Panc1 (cell line): ENCODE measurements at regions not wholly inside any gene's neighbourhood (a gene's known extent, or its start where the extent isn't known, plus 50 kb on each side); places are given as distances from the start of the nearest gene placed in this dataset.

Experiments
- ATAC-seq: fragments of 200-7000 bp; cut with Tn5 transposase; 2 replicates; pipeline ENCODE4 v1.9.1; 2020; ENCODE audit warnings: mild to moderate bottlenecking, moderate library complexity
- BruUV-seq: library from RNA; stranded (reverse); fragments of 400-500 nt; replicated peaks from 2 replicates; lab custom pipeline; 2021; lab: Mats Ljungman, UMichigan
- CTCF ChIA-PET: fragments of 300-600 bp; sonication (Branson Sonifier 250); formaldehyde crosslinking; loops from one replicate; lab custom pipeline; 2022; ENCODE audit warnings: antibody characterized with exemption; lab: Charles Lee
- POLR2A ChIA-PET: fragments of 300-600 bp; sonication (Branson Sonifier 250); formaldehyde crosslinking; loops from one replicate; lab custom pipeline; 2022; ENCODE audit warnings: antibody characterized with exemption; lab: Charles Lee
- DNase-seq: peaks from one replicate; pipeline ENCODE4 v3.0.0-alpha.2; 2010; ENCODE audit warnings: low read depth, low spot score
- H3K27ac ChIP-seq: 2 replicates; pipeline ENCODE4 v1.5.1; 2011; ENCODE audit warnings: mild to moderate bottlenecking, low read length, inconsistent platforms
- H3K27me3 ChIP-seq: fragments of 200-500 bp; sonication (Bioruptor generic); 2 replicates; pipeline ENCODE4 v1.6.0; 2014; ENCODE audit warnings: low read length, inconsistent platforms; ENCODE audit not compliant: control insufficient read depth, insufficient read depth
- H3K36me3 ChIP-seq: fragments of 200-500 bp; sonication (Bioruptor generic); 2 replicates; pipeline ENCODE4 v1.5.1; 2014; ENCODE audit warnings: inconsistent platforms, mild to moderate bottlenecking, low read length, moderate library complexity; ENCODE audit not compliant: control insufficient read depth, insufficient read depth
- H3K4me1 ChIP-seq: 2 replicates; pipeline ENCODE4 v1.5.1; 2011; ENCODE audit warnings: inconsistent platforms, mild to moderate bottlenecking, low read length, moderate library complexity; ENCODE audit not compliant: control insufficient read depth, insufficient read depth
- H3K4me3 ChIP-seq, 2 experiments: 2 replicates each; pipeline ENCODE4 v1.5.1; 2011 to 2012; ENCODE audit warnings: low read depth in 2 of 2, low read length in 2 of 2, mild to moderate bottlenecking in 2 of 2, inconsistent platforms in 1 of 2, moderate library complexity in 1 of 2
- H3K9me3 ChIP-seq: fragments of 200-500 bp; sonication (Bioruptor generic); 2 replicates; pipeline ENCODE4 v1.5.1; 2014; ENCODE audit warnings: low read depth, mild to moderate bottlenecking, inconsistent platforms, low read length, moderate library complexity; ENCODE audit not compliant: control insufficient read depth, insufficient read depth
- POLR2AphosphoS5 ChIP-seq: IDR thresholded peaks from 2 replicates; pipeline ENCODE4 v1.6.1; 2012; ENCODE audit warnings: mild to moderate bottlenecking, low read depth, low read length, moderate library complexity
- SIN3A ChIP-seq: IDR thresholded peaks from 2 replicates; pipeline ENCODE4 v1.6.1; 2012; ENCODE audit warnings: low read depth, mild to moderate bottlenecking, low read length, moderate library complexity, borderline replicate concordance; ENCODE audit not compliant: insufficient read depth
- TCF7L2 ChIP-seq: IDR thresholded peaks from 2 replicates; pipeline ENCODE4 v1.6.1; 2011; ENCODE audit warnings: mild to moderate bottlenecking, low read depth, low read length, inconsistent platforms
- in situ Hi-C: cut with HindIII; loops from 2 replicates; pipeline ENCODE4 v1.10.0; 2016; ENCODE audit warnings: low sequenced_read_pairs, low pct_unique_long_range_greater_than_20kb
- intact Hi-C: fragments of 100-400 bp; cut with micrococcal nuclease; formaldehyde crosslinking; loops from one replicate; pipeline ENCODE4 v1.10.0; 2022; ENCODE audit not compliant: unreplicated experiment
- TF ChIP-seq, protein P1 (sequence below): fragments of 450-650 bp; IDR thresholded peaks from 2 replicates; pipeline ENCODE4 v1.5.1; 2017; ENCODE audit warnings: mild to moderate bottlenecking
- TF ChIP-seq, protein P2 (sequence below), 2 experiments: IDR thresholded peaks; 2 replicates each; pipeline ENCODE4 v1.6.1; 2011 to 2012; ENCODE audit warnings: low read depth in 2 of 2, control low read depth in 1 of 2, low read length in 1 of 2, mild to moderate bottlenecking in 1 of 2, moderate library complexity in 1 of 2; ENCODE audit not compliant: insufficient read depth in 1 of 2

GRCh38 chr10:131617113-131617858 lies 283.5 kb upstream of the PPP2R2D start:
- intact Hi-C loops (no loop called here), in situ Hi-C loops (no loop called here)
- no peak for TF ChIP-seq POLR2AphosphoS5
- TF ChIP-seq, protein P1, sequence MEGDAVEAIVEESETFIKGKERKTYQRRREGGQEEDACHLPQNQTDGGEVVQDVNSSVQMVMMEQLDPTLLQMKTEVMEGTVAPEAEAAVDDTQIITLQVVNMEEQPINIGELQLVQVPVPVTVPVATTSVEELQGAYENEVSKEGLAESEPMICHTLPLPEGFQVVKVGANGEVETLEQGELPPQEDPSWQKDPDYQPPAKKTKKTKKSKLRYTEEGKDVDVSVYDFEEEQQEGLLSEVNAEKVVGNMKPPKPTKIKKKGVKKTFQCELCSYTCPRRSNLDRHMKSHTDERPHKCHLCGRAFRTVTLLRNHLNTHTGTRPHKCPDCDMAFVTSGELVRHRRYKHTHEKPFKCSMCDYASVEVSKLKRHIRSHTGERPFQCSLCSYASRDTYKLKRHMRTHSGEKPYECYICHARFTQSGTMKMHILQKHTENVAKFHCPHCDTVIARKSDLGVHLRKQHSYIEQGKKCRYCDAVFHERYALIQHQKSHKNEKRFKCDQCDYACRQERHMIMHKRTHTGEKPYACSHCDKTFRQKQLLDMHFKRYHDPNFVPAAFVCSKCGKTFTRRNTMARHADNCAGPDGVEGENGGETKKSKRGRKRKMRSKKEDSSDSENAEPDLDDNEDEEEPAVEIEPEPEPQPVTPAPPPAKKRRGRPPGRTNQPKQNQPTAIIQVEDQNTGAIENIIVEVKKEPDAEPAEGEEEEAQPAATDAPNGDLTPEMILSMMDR = no peak
- no peak for TF ChIP-seq TCF7L2
- TF ChIP-seq, protein P2, sequence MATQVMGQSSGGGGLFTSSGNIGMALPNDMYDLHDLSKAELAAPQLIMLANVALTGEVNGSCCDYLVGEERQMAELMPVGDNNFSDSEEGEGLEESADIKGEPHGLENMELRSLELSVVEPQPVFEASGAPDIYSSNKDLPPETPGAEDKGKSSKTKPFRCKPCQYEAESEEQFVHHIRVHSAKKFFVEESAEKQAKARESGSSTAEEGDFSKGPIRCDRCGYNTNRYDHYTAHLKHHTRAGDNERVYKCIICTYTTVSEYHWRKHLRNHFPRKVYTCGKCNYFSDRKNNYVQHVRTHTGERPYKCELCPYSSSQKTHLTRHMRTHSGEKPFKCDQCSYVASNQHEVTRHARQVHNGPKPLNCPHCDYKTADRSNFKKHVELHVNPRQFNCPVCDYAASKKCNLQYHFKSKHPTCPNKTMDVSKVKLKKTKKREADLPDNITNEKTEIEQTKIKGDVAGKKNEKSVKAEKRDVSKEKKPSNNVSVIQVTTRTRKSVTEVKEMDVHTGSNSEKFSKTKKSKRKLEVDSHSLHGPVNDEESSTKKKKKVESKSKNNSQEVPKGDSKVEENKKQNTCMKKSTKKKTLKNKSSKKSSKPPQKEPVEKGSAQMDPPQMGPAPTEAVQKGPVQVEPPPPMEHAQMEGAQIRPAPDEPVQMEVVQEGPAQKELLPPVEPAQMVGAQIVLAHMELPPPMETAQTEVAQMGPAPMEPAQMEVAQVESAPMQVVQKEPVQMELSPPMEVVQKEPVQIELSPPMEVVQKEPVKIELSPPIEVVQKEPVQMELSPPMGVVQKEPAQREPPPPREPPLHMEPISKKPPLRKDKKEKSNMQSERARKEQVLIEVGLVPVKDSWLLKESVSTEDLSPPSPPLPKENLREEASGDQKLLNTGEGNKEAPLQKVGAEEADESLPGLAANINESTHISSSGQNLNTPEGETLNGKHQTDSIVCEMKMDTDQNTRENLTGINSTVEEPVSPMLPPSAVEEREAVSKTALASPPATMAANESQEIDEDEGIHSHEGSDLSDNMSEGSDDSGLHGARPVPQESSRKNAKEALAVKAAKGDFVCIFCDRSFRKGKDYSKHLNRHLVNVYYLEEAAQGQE (IDR thresholded peaks at IDR 0.05; ENCODE audit: insufficient read depth in 1 of 2, low read depth in 2 of 2, low read length in 1 of 2) = no peak
- TF ChIP-seq SIN3A = no peak
- Histone ChIP-seq H3K4me1 (no peaks in the 10 kb centered on the region), H3K4me3 (no peak overlapping the region), H3K27ac (no peak overlapping the region), H3K9me3 (no peaks in the 10 kb centered on the region), H3K27me3 (peaks cover 7% of the 10 kb centered on the region), H3K36me3 (no peaks in the 10 kb centered on the region)
- CTCF ChIA-PET = no interaction called here
- POLR2A ChIA-PET = no interaction called here
- no TSS peak for BruUV-seq
- no peak for ATAC-seq
- DNase-seq = no peak

- H3K4me3 ChIP-seq = no peak overlapping the region
- intact Hi-C loops (no loop called here), in situ Hi-C loops (no loop called here)
- no peaks in the 10 kb centered on the region for H3K9me3 ChIP-seq
- no peaks in the 10 kb centered on the region for H3K4me1 ChIP-seq
- no TSS peak for BruUV-seq
- ATAC-seq (no peak), DNase-seq (no peak)
- POLR2A ChIA-PET = no interaction called here
- TF ChIP-seq SIN3A = no peak
- no peak for TF ChIP-seq POLR2AphosphoS5
- TF ChIP-seq, protein P2 (IDR thresholded peaks at IDR 0.05; ENCODE audit: insufficient read depth in 1 of 2, low read depth in 2 of 2, low read length in 1 of 2) = no peak
- no peak for TF ChIP-seq TCF7L2
- TF ChIP-seq, protein P1 = no peak
- CTCF ChIA-PET = no interaction called here
- peaks cover 2% of the 10 kb centered on the region; the same call in 1 of the 2 replicates for H3K27me3 ChIP-seq
- H3K36me3 ChIP-seq = no peaks in the 10 kb centered on the region
- no peak overlapping the region for H3K27ac ChIP-seq
Observed at GRCh38 chr10:131618587-131619267, 282.1 kb upstream of the PPP2R2D start.
